Endothelial cell of umbilical vein (primary cell): ENCODE measurements at regions not wholly inside any gene's neighbourhood (a gene's known extent, or its start where the extent isn't known, plus 50 kb on each side); places are given as distances from the start of the nearest gene placed in this dataset.

ENCODE experiments used
- BruUV-seq: library from RNA; stranded (reverse); fragments of 400-500 nt; replicated peaks from 2 replicates; lab custom pipeline; 2021; lab: Mats Ljungman, UMichigan
- CTCF ChIA-PET: fragments of 300-600, 350-600 bp; sonication (Branson Sonifier 250); formaldehyde crosslinking; loops from one replicate; lab custom pipeline; 2021; ENCODE audit warnings: antibody characterized with exemption, inconsistent platforms; lab: Charles Lee
- POLR2A ChIA-PET: fragments of 300-600, 350-600 bp; sonication (Branson Sonifier 250); formaldehyde crosslinking; loops from one replicate; lab custom pipeline; 2021; ENCODE audit warnings: antibody characterized with exemption, inconsistent platforms; lab: Charles Lee
- DNase-seq: peaks from one replicate; pipeline ENCODE4 v3.0.0-alpha.2; 2011; ENCODE audit warnings: low read depth, low spot score
- FAIRE-seq: peaks from 2 replicates; lab custom pipeline; 2011; peaks lifted over from hg19 to GRCh38; lab: Jason Lieb, UNC
- H2AFZ ChIP-seq: 2 replicates; pipeline ENCODE4 v1.6.0; 2012; ENCODE audit warnings: low read depth, low read length, control low read depth, inconsistent platforms
- H3K27ac ChIP-seq: 2 replicates; pipeline ENCODE4 v1.5.1; 2011; ENCODE audit warnings: low read depth, mild to moderate bottlenecking, control low read depth, low read length, moderate library complexity; ENCODE audit not compliant: insufficient read depth
- H3K27me3 ChIP-seq, 2 experiments: 2 replicates each; pipeline versions ENCODE4 v1.6.0 to v1.6.1; 2011; ENCODE audit warnings: low read length in 2 of 2, mixed read lengths in 1 of 2; ENCODE audit not compliant: control insufficient read depth in 2 of 2, insufficient read depth in 2 of 2
- H3K36me3 ChIP-seq, 2 experiments: 2 replicates in 1 of 2; 3 replicates in 1 of 2; pipeline ENCODE4 v1.5.1; 2011; ENCODE audit warnings: low read length in 2 of 2, mild to moderate bottlenecking in 1 of 2, moderate library complexity in 1 of 2; ENCODE audit not compliant: control insufficient read depth in 2 of 2, insufficient read depth in 2 of 2; ENCODE audit errors: extremely low read depth in 1 of 2
- H3K4me1 ChIP-seq: 3 replicates; pipeline ENCODE4 v1.5.1; 2011; ENCODE audit warnings: mild to moderate bottlenecking, low read length; ENCODE audit not compliant: control insufficient read depth, insufficient read depth; ENCODE audit errors: extremely low read depth
- H3K4me2 ChIP-seq: 2 replicates; pipeline ENCODE4 v1.6.1; 2011; ENCODE audit warnings: low read length, control low read depth, mixed read lengths; ENCODE audit not compliant: insufficient read depth
- H3K4me3 ChIP-seq, 3 experiments: fragments of 200-600 bp in 1 of 3; sonication (generic), shearing (Covaris generic) in 1 of 3; replicated peaks in 1 of 3; 2 replicates each; pipeline ENCODE4 v1.5.1; 2011 to 2016; ENCODE audit warnings: control low read depth in 3 of 3, low read length in 3 of 3, mild to moderate bottlenecking in 2 of 3, inconsistent platforms in 1 of 3, low read depth in 1 of 3, moderate library complexity in 1 of 3; ENCODE audit not compliant: insufficient read depth in 1 of 3
- H3K79me2 ChIP-seq: 2 replicates; pipeline ENCODE4 v1.6.0; 2012; ENCODE audit warnings: low read length, inconsistent platforms; ENCODE audit not compliant: control insufficient read depth, insufficient read depth
- H3K9ac ChIP-seq: replicated peaks from 2 replicates; pipeline ENCODE3; 2011; ENCODE audit warnings: low read length, control low read depth; ENCODE audit not compliant: insufficient read depth; ENCODE audit errors: extremely low read depth
- H3K9me1 ChIP-seq: replicated peaks from 3 replicates; pipeline ENCODE4 v1.6.0; 2011; ENCODE audit warnings: mild to moderate bottlenecking, low read length; ENCODE audit not compliant: control insufficient read depth, insufficient read depth; ENCODE audit errors: extremely low read depth
- H3K9me3 ChIP-seq: replicated peaks from 2 replicates; pipeline ENCODE4 v1.5.1; 2012; ENCODE audit warnings: low read length, inconsistent platforms; ENCODE audit not compliant: control insufficient read depth, insufficient read depth
- H4K20me1 ChIP-seq: replicated peaks from 2 replicates; pipeline ENCODE3; 2011; ENCODE audit warnings: mild to moderate bottlenecking, low read length; ENCODE audit not compliant: control insufficient read depth, insufficient read depth; ENCODE audit errors: extremely low read depth
- JUN ChIP-seq: IDR thresholded peaks from 2 replicates; pipeline ENCODE4 v1.6.1; 2011; ENCODE audit warnings: borderline replicate concordance, low read depth; ENCODE audit not compliant: insufficient read length, insufficient read depth
- MYC ChIP-seq: IDR thresholded peaks from one replicate; pipeline ENCODE4 v1.6.1; 2011; ENCODE audit warnings: mild to moderate bottlenecking, low read depth, low read length
- POLR2AphosphoS5 ChIP-seq: IDR thresholded peaks from 2 replicates; pipeline ENCODE4 v1.6.1; 2012; ENCODE audit warnings: low read depth, mild to moderate bottlenecking, control low read depth, low read length, moderate library complexity; ENCODE audit not compliant: insufficient read depth
- dilution Hi-C: fragments of 300-500 bp; cut with MboI; formaldehyde crosslinking; loops from one replicate; pipeline ENCODE4 v1.15.0; 2019; ENCODE audit warnings: low sequenced_read_pairs; ENCODE audit not compliant: extremely low pct_ligation_motif_present
- intact Hi-C: fragments of 100-400 bp; cut with micrococcal nuclease; formaldehyde crosslinking; loops from one replicate; pipeline ENCODE4 v1.10.0; 2022
- TF ChIP-seq, protein P1 (sequence below), 2 donors: IDR thresholded peaks; 1 replicate in 1 of 2; 2 replicates in 1 of 2; pipeline ENCODE4 v1.5.1; 2011; ENCODE audit warnings: low read length in 2 of 2, mild to moderate bottlenecking in 2 of 2, moderate library complexity in 2 of 2, control low read depth in 1 of 2, inconsistent platforms in 1 of 2, low read depth in 1 of 2; ENCODE audit not compliant: insufficient read depth in 1 of 2; ENCODE audit errors: extremely low read depth in 1 of 2

DNA sequence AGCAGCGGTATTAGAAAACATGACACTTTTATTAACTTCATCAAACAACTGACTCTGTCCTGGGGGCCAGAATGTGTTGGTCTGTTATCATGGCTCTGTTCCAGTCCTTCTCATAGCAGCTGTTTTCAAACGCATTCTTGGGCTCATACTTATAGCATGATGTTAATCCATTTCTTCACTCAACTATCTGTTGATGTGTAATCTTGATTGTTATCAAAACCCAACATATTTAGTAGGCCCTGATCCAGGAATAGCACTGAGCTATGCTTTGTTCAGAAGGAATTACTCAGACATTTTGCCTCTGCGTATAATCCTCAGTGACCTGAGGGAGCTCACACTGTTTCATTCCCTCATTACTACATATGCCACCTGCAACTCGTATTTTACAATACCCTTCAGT lies 315.9 kb downstream of the BMP4 start:
- Histone ChIP-seq H3K27ac (no peak overlapping the region), H3K4me2 (no peak overlapping the region), H3K4me1 (no peaks in the 10 kb centered on the region), H4K20me1 (no peaks in the 10 kb centered on the region), H3K9me3 (no peaks in the 10 kb centered on the region), H3K36me3 (no peaks in the 10 kb centered on the region), H3K9ac (no peak overlapping the region), H3K9me1 (no peaks in the 10 kb centered on the region), H2AFZ (no peak overlapping the region), H3K79me2 (no peaks in the 10 kb centered on the region), H3K27me3 (peaks cover 9% of the 10 kb centered on the region in 2 experiments), H3K4me3 (no peak overlapping the region)
- DNase-seq (peak; percentile 13), FAIRE-seq (no peak)
- intact Hi-C loops (no loop called here), dilution Hi-C loops (no loop called here)
- no TSS peak for BruUV-seq
- TF ChIP-seq, protein P1, sequence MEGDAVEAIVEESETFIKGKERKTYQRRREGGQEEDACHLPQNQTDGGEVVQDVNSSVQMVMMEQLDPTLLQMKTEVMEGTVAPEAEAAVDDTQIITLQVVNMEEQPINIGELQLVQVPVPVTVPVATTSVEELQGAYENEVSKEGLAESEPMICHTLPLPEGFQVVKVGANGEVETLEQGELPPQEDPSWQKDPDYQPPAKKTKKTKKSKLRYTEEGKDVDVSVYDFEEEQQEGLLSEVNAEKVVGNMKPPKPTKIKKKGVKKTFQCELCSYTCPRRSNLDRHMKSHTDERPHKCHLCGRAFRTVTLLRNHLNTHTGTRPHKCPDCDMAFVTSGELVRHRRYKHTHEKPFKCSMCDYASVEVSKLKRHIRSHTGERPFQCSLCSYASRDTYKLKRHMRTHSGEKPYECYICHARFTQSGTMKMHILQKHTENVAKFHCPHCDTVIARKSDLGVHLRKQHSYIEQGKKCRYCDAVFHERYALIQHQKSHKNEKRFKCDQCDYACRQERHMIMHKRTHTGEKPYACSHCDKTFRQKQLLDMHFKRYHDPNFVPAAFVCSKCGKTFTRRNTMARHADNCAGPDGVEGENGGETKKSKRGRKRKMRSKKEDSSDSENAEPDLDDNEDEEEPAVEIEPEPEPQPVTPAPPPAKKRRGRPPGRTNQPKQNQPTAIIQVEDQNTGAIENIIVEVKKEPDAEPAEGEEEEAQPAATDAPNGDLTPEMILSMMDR (IDR thresholded peaks at IDR 0.05; ENCODE audit: extremely low read depth in 1 of 2, insufficient read depth in 1 of 2, low read depth in 1 of 2, low read length in 2 of 2) = no peak
- ChIA-PET POLR2A (no interaction called here), CTCF (interaction anchor here (1.0 to 1.2 kb wide), 2 partner anchors 14 to 20 kb away, joined by 3 read pairs; no protein-coding TSS in a partner anchor)

DNA sequence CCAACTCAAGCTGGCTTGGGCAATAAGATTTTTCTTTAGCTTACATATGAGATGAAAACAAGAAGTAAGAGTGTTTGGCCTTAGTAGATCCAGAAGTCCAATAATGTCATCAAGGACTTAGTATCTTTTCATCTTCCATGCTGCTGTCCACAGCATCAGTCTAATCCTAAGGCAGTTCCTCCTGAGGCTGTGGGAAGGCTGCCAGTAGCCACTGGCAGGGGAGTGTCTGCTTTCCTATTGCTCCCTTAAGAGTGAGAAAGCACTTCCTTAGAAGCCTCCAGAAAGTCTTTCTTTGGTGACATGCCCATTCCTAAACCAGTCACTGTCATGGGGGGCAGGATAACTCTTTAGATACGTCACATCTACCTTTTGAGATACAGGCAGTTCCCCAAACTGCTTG lies 317.7 kb downstream of the BMP4 start:
- Histone ChIP-seq H3K4me2 (no peak overlapping the region), H3K9me1 (no peaks in the 10 kb centered on the region), H4K20me1 (no peaks in the 10 kb centered on the region), H3K27me3 (peaks cover 9 to 18% of the 10 kb centered on the region in 2 experiments), H3K4me1 (no peaks in the 10 kb centered on the region), H2AFZ (no peak overlapping the region), H3K27ac (no peak overlapping the region), H3K4me3 (no peak overlapping the region), H3K9ac (no peak overlapping the region), H3K79me2 (no peaks in the 10 kb centered on the region), H3K36me3 (no peaks in the 10 kb centered on the region), H3K9me3 (no peaks in the 10 kb centered on the region)
- ChIA-PET CTCF (interaction anchor here (0.6 kb wide), 1 partner anchor 25 kb away, joined by 3 read pairs; no protein-coding TSS in a partner anchor), POLR2A (no interaction called here)
- FAIRE-seq (no peak), DNase-seq (no peak)
- TF ChIP-seq POLR2AphosphoS5 (no peak), MYC (no peak), JUN (no peak)
- dilution Hi-C loops = no loop called here
- BruUV-seq = no TSS peak
- intact Hi-C loops = no loop called here
